Glomerular endothelial cell (primary cell): ENCODE measurements at regions not wholly inside any gene's neighbourhood (a gene's known extent, or its start where the extent isn't known, plus 50 kb on each side); places are given as distances from the start of the nearest gene placed in this dataset.

ENCODE experiments used
- DNase-seq: peaks from one replicate; pipeline ENCODE4 v3.0.0-alpha.2; 2011; ENCODE audit warnings: low read depth, low spot score; ENCODE audit errors: extremely low read depth

DNA sequence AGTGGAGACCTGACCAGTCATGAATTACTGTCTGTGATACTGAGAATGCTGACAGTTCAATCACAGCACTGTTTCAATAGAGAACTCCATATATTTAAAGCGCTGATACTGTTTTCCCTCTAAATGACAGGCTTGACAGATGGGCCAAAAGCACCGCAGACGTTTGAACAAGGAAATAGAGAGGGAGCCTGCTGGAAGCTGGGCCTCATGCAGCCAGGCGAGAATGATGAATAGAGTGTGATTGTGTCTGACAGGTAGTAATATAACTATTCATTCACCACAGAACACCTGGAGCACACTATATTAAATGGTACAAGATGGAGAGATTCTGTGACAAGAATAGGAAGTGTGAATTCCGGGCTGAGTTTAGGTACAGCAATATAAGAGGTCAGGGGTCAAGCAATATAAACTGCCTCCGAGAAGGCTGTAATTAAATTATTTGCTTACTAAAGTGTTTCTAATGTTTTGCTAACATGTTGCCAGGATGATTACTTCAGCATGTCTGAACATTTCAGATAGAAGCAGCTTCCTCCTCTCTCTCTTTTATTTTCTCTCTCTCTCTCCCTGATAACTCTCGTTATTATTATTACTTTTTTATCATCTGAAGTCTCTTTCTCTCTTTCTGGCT is 297.7 kb downstream of the CSNK1G3 start:
- no peak for DNase-seq

DNA sequence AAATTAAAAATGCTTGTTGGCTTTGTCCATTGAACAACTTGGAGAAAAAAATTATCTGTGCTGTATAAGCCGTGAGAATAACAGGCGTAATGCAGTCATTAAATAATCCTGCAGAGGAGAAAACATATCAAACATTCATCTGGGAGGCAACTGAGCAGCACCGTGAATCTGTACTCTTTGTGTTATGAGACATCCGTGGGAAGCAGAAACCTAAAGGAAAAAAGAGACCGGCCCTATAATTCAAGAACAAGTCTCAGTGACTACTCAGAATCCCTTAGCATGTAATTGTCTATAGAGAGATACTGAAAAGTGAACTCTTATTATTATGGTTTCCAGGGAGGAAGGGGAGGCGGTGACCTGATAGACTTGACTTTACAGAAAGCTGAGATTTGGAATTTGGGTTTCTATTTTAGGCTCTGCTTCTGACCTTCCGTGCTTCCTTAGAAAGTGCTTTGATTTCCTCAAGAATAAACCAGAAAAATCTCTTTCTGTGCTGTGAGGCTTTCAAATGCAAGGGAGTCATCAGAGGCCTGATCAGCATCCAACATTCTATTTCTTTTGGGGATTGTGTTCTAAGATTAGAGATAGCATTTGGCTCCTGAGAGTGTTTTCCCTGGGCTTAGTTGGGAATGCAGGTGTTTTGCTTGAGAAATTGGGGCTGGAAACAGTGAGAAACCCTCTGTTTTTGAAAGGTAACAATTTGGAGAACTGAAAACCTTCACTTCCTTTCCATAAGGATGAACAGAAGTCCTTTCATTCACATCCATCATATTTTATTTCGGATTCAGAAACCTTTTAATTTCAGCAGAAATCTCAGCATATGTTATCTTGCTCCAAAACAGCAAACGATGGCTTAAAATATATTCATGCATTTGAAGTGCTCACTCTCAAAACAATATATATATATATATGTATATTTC is 296.7 kb downstream of the CSNK1G3 start:
- no peak for DNase-seq

GRCh38 chr5:123807177-123807945 is 295.4 kb downstream of the CSNK1G3 start:
- DNase-seq = no peak

GRCh38 chr5:123806644-123807043 is 294.7 kb downstream of the CSNK1G3 start:
- DNase-seq = no peak

GRCh38 chr5:123805300-123805699 is 293.3 kb downstream of the CSNK1G3 start:
- no peak for DNase-seq

- DNase-seq = no peak
Observed at GRCh38 chr5:123803359-123803758, 291.4 kb downstream of the CSNK1G3 start.

- no peak for DNase-seq
Observed at GRCh38 chr5:123802298-123802951, 290.4 kb downstream of the CSNK1G3 start.

DNA sequence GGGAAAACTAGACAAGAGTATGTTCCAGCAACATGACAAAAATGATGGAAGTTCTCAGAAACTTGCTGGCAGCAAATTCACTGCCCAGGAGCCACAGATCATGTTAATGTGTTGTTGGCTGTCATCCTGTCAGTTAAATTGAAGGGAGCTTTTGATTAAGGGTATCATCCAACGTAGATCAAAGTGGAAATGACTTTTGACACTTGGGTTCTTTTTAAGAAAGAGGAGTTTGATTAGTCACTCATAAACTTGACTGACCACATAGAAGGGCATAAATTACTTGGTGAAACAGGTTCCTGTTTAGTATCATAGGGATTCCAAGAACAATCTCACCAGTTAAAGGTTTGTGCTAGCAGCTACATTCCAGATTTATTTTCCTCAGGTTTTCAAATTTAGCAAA is 288.7 kb downstream of the CSNK1G3 start:
- DNase-seq = no peak

- DNase-seq = no peak
Observed at GRCh38 chr5:123795688-123796087, 283.7 kb downstream of the CSNK1G3 start.

GRCh38 chr5:123790226-123790625 is 278.2 kb downstream of the CSNK1G3 start:
- DNase-seq = no peak

DNA sequence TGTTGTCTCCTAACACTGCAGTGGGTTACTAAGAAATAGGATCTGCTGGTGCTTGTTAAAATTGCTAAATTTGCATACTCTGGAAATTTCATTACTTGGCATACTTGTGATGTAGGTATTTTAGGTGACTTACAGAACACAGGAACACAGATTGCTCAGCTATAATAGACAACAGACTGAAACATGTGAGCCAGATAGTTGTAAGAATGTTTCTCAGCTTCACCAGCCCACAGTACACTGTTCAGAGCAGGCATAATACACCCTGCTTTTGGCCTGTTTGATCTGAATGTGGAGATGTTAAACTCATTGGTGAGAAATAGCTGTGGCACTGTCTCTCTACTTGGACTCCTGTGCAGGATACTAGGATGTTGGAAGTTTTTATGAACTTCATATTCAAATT is 275.7 kb downstream of the CSNK1G3 start:
- no peak for DNase-seq

- DNase-seq = no peak
Observed at GRCh38 chr5:123787136-123787535, 275.2 kb downstream of the CSNK1G3 start.

GRCh38 chr5:123786411-123786810 is 274.4 kb downstream of the CSNK1G3 start:
- no peak for DNase-seq

GRCh38 chr5:123785162-123786071 is 273.4 kb downstream of the CSNK1G3 start:
- no peak for DNase-seq

GRCh38 chr5:123783421-123783820 is 271.4 kb downstream of the CSNK1G3 start:
- no peak for DNase-seq

- no peak for DNase-seq
Observed at GRCh38 chr5:123778641-123779040, 266.7 kb downstream of the CSNK1G3 start.

GRCh38 chr5:123776761-123777160 is 264.8 kb downstream of the CSNK1G3 start:
- DNase-seq = no peak

DNA sequence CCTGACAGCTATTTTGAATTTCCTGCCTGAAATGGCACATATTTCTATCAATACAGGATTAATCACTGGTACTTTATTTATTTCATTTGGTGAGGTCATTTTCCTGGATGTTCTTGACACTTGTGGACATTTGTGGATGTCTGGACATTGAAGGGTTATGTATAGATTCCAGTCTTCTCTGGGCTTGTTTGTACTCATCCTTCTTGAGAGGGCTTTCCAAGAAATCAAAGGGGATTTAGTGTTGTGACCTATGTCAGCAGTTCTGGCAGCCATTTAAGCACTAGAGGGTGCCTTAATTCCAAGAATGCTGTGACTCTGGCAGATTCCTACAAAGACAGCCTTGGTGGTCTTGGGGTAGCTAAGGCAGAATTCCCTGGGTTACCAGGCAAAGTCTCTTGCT is 259.7 kb downstream of the CSNK1G3 start:
- DNase-seq = no peak

DNA sequence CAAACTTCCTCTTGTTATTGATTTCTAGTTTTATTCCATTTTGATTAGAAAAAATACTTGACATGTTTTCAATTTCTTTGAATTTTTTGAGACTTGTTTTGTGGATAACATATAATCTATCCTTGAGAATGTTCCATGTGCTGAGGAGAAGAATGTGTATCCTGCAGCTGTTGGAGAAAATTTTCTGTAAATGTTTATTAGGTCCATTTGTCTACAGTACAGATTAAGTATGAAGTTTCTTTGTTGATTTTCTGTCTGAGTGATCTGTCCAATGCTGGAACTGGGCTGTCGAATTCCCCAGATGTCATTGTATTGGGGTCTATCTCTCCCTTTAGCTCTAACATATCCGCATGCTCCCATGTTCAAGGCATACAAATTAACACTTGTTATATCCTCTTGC is 251.2 kb downstream of the CSNK1G3 start:
- DNase-seq = no peak

GRCh38 chr5:123756816-123757215 is 244.8 kb downstream of the CSNK1G3 start:
- no peak for DNase-seq
